GM18519 (cell line): ENCODE measurements at regions not wholly inside any gene's neighbourhood (a gene's known extent, or its start where the extent isn't known, plus 50 kb on each side); places are given as distances from the start of the nearest gene placed in this dataset.
A peak's percentile ranks its signal among the peaks of the same experiment; 100 is the strongest.

Experiments
- ATAC-seq: cut with Tn5 transposase; IDR thresholded peaks from one replicate; pipeline ENCODE4 v1.9.1; 2021; ENCODE audit warnings: mild to moderate bottlenecking, moderate library complexity; ENCODE audit not compliant: unreplicated experiment, low FRiP score

- no peak for ATAC-seq
These were observed 379.3 kb downstream of the BCL11A start for GRCh38 chr2:60174146-60174545.

DNA sequence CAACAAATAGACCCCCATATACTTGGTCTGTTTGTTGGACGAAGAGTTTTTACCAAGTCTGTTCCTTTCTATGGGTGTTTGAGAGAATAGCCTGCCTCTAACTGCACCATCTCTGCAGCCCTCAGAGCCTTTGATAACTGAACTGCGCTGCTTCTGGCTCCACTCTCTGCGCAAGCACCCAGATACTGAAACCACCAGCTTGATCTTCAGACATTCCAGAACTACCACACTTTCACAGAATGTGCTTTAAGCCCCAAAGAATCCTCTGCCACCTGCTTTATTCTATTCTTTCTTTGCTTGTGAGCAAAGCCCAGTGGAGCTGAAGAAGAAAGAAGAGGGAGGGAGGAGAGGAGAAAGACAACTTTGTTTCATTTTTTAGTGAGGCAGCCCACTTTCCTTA, 380.7 kb downstream of the BCL11A start:
- no peak for ATAC-seq

DNA sequence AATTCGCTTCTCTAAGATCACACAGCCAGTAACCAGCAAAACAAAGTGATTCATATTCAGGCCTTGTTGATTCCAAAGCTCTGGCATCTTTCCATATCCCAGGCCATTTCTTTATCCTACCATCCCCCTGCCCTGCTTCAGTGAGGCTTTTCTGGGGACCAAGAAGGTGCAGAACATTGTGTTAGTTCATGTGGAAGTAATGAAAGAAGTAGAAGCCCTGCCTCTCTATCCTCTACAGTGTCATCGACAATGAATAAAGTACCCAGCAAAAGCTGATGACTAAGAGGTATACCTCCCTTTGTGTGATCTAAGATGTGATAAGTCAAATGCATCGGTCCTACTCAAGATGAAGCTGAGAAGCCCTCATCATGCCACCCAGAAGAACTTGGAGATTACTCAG, 383.2 kb downstream of the BCL11A start:
- ATAC-seq, result no peak

- no peak for ATAC-seq
These were observed 385.2 kb downstream of the BCL11A start for GRCh38 chr2:60168247-60168646.

- no peak for ATAC-seq
These were observed 386.4 kb downstream of the BCL11A start for GRCh38 chr2:60167089-60167488.

DNA sequence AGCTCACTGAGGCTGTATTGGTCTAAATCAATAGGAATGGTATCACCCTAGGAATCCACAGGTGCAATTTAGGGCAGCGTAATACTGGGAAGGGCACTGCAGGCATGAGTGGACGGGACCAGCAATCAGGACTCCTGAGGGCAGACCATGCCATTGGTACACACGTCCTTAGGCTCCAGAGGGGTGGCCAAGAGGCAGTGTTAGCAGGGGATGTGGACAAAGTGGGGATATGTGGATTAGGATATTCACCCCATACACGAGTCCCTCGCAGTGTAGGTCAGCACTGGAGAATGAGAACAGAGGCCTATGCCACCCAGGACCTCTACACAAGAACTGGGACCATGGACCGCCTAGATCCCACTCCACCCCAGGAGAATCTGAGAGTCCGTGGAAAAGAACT, 389.8 kb downstream of the BCL11A start:
- ATAC-seq, result no peak

GRCh38 chr2:60159519-60159918, 393.9 kb downstream of the BCL11A start:
- no peak for ATAC-seq

DNA sequence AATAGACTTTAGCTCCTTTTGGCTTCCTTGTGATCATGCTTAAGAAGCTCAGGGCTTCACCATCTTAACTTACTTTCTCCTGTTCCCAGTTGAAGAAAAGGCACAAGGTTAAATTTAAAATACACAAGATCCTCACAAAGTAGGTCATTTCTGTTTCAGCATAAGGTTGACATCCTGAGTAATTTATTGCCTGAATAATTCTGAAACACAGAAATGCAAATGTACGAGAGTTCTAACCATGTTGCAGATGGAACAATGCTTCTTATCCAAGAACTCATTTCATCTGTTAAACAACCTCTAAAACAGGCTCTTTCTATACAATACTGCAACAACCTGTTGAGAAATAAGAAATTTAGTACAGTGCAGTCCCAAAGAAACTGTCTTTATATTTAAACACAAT, 395.2 kb downstream of the BCL11A start:
- ATAC-seq, result peak; percentile 74

- ATAC-seq, result no peak
These were observed 396.2 kb downstream of the BCL11A start for GRCh38 chr2:60157283-60157682.

DNA sequence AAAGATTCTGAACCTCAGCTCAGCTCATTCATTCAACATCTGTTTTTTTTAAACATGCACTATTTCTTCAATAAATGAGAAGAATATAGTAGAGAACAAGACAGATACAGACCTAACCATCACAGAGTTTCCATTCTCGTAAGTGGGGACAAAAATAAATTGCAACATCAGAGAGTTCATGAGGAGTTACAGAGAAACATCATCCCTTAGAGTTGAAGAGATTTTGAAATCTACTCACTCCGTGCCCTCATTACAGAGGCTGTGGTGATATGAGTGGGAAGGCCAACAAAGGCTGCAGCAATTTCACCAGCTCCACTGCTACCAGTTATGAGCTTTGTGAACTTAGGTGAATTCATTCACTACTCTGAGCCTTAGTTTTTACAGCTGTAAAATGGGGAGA, 399.3 kb downstream of the BCL11A start:
- no peak for ATAC-seq

GRCh38 chr2:60152226-60152833, 401.1 kb downstream of the BCL11A start:
- ATAC-seq, result no peak

GRCh38 chr2:60149176-60149575, 404.3 kb downstream of the BCL11A start:
- ATAC-seq, result no peak

DNA sequence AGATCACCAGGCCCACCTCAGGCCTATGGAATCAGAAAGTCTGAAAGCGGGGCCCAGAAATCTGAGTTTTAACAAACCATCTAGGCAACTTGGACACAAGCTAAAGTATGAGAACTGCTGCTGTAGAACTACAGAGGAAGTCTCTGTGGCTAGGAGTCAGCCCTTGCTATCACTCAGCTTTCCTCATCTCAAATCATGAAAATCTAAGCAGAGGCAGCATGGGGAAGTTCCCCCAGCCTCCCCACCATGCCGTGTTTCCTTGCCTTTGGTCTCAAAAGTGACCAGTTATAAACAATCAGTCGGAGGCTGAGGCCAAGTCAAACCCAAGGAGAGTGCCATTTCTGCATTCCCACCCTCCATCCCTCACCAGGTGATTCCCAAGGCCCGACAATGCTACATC, 404.7 kb downstream of the BCL11A start:
- no peak for ATAC-seq

DNA sequence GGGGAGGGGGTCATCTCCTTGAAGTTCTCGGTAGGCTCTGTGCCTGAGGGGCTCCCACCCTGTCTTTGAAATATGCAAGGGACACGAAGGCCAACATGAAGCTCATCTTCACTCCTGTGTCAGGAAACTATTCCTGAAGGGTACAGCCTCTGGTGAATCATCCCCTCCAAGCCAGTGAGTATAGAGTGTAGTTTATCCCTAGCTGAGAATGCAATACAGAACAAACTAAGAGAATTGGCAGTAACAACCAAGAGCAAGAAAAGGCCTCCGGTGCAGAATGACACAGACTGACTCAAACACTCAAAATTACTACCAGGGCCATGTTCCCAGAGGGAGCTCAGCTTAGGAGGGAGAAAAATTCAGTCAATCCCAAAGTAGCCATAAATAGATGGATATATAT, 413.3 kb downstream of the BCL11A start:
- ATAC-seq, result no peak

GRCh38 chr2:60136913-60137312, 416.5 kb downstream of the BCL11A start:
- ATAC-seq, result no peak

- ATAC-seq, result no peak
These were observed 426.3 kb downstream of the BCL11A start for GRCh38 chr2:60127191-60127590.

- no peak for ATAC-seq
These were observed 427.6 kb downstream of the BCL11A start for GRCh38 chr2:60125611-60126426.

DNA sequence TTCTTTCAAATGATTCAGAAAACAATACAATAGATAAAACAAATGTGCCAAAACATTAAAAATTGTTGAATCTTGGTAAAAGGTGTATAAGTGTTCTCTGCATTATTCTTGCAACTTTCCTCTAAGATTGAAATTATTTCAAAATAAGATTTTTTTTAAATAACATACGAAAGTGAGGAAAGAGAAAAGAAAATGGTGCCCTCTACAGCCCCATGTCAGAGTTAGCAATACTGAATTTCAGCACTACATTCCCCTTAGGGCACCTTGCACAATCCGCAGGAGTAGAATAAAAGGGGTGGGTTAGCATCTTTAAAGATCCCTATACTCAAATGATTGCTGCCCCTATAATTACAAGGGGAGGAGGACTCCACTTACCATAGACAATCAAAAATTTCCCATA, 433.7 kb downstream of the BCL11A start:
- no peak for ATAC-seq

GRCh38 chr2:60118917-60119316, 434.5 kb downstream of the BCL11A start:
- ATAC-seq, result no peak

DNA sequence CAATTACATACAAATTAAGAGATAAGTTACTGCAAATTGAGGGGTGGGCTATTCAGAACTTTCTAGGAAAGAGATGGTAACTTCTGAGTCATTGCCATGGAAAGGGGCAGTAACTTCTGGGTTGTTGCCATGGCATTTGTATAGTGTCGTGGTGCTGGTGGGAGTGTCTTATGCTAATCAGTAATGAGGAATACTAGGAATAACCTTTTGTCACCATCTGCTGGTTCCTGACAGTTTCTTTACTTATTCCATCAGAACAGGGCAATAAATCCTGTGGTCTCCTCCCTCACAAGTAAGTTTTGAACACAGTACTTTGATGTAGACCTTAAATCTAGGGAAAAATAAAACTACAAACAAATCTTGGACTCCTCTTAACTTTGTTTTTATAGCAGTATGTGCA, 435.4 kb downstream of the BCL11A start:
- ATAC-seq, result no peak

GRCh38 chr2:60116161-60116875, 437.1 kb downstream of the BCL11A start:
- ATAC-seq, result no peak

DNA sequence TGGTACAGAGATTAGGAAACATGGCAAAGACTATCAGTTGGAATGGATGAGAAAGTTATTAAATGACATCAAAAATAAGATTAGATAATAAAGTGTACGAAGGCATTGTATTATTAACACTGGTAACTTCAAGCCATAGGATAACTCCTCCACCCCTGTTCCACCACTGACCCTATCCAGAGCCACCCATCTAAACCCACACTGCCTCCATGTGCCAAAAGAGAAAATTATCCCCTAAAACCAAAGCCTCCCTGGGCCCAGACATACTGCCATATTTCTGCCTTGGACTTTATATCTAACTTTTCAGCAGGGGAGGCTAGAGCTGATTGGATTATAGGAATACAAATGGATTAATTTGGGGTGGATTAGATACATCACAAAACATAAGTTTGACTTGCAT, 443.7 kb downstream of the BCL11A start:
- ATAC-seq, result no peak
